ENCODE measurements at regions not wholly inside any gene's neighbourhood (a gene's known extent, or its start where the extent isn't known, plus 50 kb on each side); places are given as distances from the start of the nearest gene placed in this dataset.

- TF ChIP-seq, protein P1, sequence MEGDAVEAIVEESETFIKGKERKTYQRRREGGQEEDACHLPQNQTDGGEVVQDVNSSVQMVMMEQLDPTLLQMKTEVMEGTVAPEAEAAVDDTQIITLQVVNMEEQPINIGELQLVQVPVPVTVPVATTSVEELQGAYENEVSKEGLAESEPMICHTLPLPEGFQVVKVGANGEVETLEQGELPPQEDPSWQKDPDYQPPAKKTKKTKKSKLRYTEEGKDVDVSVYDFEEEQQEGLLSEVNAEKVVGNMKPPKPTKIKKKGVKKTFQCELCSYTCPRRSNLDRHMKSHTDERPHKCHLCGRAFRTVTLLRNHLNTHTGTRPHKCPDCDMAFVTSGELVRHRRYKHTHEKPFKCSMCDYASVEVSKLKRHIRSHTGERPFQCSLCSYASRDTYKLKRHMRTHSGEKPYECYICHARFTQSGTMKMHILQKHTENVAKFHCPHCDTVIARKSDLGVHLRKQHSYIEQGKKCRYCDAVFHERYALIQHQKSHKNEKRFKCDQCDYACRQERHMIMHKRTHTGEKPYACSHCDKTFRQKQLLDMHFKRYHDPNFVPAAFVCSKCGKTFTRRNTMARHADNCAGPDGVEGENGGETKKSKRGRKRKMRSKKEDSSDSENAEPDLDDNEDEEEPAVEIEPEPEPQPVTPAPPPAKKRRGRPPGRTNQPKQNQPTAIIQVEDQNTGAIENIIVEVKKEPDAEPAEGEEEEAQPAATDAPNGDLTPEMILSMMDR (conservative IDR thresholded peaks at IDR 0.05; ENCODE audit: low read length): no peak
- no peak for TF ChIP-seq EZH2phosphoT487 (IDR thresholded peaks at IDR 0.05; ENCODE audit: borderline replicate concordance)
Measured at GRCh38 chr12:42729535-42729900, 140.0 kb upstream of the PRICKLE1 start.
